GM04503 (cell line): ENCODE measurements at regions not wholly inside any gene's neighbourhood (a gene's known extent, or its start where the extent isn't known, plus 50 kb on each side); places are given as distances from the start of the nearest gene placed in this dataset.

ENCODE experiments used
- DNase-seq: peaks from one replicate; pipeline ENCODE4 v3.0.0-alpha.2; 2012; ENCODE audit warnings: low read depth

DNA sequence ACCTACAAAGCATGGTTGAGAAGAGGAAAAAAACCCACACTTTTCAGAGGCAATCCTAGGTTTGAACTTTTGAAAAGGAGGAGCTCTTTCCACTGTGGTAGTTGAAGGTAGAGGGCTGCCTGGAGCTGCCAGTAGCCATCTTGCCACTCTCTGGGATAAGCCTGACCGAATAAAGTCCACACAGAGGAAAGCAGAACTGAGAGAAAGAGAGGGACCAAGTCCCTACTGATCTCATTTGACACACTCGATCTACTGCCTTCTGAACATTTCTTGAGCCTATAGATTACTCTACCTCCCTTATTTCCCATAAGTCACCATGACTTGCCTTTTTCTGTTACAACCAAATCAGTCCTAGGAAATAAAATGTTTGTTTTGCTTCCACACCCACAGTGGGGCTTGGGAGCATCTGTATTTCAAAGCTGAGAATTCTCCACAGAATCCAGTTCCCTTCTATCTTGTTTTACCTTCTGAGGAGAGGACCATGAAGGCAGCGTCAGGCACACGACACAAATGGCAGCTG is 147.0 kb upstream of the PTPRK start:
- DNase-seq: no peak

GRCh38 chr6:128666405-128666804 is 146.0 kb upstream of the PTPRK start:
- no peak for DNase-seq

DNA sequence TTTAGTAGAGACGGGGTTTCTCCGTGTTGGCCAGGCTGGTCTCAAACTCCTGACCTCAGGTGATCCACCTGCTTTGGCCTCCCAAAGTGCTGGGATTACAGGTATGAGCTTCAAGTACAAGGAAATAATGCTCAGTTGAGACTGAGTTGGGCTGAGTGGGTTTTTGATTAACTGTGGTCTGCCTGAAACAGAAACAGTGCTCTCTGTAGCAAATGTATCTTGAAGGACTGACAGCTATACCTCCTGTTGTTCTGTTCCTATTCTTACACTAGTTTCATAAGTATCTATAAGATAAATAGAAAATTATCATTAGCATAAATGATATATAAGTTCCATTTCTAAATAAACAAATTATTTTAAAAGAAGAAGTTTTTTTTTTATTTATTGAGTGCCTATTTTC is 142.8 kb upstream of the PTPRK start:
- no peak for DNase-seq

- no peak for DNase-seq
These were observed 139.7 kb upstream of the PTPRK start for GRCh38 chr6:128659878-128660622.

GRCh38 chr6:128659276-128659675 is 138.9 kb upstream of the PTPRK start:
- DNase-seq: no peak

- no peak for DNase-seq
These were observed 136.8 kb upstream of the PTPRK start for GRCh38 chr6:128657181-128657580.

DNA sequence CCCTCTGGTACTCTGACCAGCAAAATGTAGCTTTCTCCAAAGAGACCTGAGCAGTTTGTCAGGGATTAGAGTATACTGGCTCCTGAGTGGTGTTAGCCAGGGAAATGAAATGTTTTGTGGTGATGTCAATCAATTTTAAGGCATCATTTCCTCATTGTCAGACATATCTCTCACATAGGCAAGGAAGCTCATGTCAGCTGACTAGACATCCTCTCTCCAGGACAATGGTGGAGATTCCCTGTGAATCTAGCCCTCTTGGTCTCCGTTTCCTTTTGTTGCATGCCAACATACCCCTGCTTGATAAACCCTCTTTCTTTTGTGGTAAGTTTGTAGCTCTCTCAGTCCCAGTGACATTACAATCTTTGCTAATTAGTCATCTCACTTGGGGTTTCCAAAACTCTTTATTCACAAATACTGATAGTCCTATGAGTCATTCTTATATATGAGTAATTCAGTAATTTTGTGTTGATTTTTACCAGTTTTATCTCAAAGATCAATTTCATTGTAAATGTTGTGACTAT is 135.6 kb upstream of the PTPRK start:
- DNase-seq: peak; percentile 82

- no peak for DNase-seq
These were observed 127.7 kb upstream of the PTPRK start for GRCh38 chr6:128648022-128648598.

DNA sequence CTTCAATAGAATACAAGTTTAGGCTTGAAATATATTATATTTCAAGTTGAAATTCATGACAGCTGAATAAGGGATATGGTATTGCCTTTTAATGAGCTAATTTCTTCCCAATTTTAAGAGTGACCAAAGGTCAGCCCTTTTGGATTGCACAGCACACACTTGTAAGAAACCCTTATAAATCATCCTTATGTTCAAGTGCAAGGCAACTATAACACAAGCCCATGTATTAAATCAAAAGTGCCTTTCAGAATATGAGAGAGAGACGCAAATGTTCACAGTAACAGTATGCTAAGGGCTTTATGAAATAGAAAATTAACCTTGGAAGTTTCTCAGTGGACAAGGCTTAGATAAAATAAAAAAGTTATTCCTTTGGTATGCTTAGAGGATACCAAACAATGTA is 121.7 kb upstream of the PTPRK start:
- DNase-seq: no peak

GRCh38 chr6:128641703-128642102 is 121.3 kb upstream of the PTPRK start:
- no peak for DNase-seq

GRCh38 chr6:128638817-128639216 is 118.4 kb upstream of the PTPRK start:
- DNase-seq: no peak

GRCh38 chr6:128635219-128635618 is 114.8 kb upstream of the PTPRK start:
- no peak for DNase-seq

- no peak for DNase-seq
These were observed 111.7 kb upstream of the PTPRK start for GRCh38 chr6:128632131-128632530.

DNA sequence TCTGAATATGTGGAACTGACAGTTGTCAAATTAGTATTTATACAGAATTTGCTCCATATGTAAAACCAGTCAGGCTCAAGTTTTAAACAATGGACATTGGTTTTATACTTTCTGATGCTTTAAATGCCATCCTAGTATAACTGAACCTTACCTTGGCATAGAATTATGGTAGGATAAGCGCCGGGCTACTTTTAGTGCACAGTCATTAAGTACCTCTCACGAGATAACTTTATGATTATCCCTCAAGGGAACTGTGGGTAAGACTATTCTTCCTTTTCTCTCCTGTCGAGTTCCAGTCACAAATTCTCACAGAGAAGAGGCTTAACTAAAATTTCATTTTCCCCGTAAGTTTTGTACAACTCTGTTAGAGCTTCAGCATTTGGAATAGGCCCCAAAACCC is 110.6 kb upstream of the PTPRK start:
- no peak for DNase-seq

DNA sequence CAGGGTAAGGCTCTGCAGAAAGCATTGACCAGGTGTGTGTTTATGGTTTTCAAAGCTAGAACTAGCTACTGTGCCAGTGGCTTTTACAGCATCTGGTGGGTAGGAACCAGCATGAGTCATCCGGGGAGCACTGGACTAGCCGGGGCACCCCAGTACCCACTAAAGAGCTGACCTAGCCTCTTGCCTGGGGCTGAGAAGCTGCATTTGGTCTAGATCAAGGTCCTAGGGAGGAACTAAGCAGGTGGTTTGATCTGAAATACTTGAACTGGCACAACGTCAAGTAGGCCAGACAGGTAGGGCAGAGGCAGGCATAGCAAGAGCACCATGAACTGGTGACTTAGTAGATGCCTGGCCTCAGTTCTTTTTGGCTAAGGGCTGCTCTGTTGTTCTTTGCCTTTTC is 109.8 kb upstream of the PTPRK start:
- DNase-seq: no peak

DNA sequence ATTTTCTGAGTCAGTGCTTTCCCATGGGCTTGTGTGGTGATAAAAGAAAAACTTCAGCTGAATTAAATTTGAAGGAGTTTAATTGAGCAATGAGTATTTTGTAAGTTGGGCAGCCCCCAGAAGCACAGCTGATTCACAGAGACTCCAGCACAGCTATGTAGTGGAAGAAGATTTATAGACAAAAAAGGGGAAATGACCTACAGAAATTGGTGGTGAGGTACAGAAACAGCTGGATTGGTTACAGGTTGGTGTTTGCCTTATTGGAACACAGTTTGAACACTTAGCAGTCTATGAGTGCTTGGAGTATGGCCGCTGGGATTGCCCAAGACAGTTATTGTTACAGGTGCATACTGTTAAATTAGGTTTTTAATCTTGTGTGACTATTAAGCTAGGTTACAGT is 96.9 kb upstream of the PTPRK start:
- DNase-seq: no peak

DNA sequence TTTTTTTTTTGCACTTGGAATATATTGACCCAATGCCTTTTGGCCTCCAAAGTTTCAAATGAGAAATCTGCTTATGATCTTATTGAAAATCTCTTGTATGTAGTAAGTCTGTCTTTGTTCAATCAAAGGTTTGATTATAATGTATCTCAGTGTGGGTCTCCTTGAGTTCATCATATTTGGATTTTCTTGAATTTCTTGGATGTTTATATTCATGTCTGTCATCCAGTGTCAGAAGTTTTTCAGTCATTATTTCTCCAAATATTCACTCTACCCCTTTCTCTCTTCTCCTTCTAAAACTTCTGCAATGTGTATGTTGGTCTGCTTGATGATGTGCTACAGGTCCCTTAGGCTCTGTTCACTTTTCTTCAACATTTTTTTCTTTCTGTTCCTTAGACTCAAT is 95.9 kb upstream of the PTPRK start:
- DNase-seq: no peak

- DNase-seq: no peak
These were observed 86.2 kb upstream of the PTPRK start for GRCh38 chr6:128606611-128607010.

GRCh38 chr6:128605961-128606360 is 85.6 kb upstream of the PTPRK start:
- DNase-seq: peak; percentile 31

DNA sequence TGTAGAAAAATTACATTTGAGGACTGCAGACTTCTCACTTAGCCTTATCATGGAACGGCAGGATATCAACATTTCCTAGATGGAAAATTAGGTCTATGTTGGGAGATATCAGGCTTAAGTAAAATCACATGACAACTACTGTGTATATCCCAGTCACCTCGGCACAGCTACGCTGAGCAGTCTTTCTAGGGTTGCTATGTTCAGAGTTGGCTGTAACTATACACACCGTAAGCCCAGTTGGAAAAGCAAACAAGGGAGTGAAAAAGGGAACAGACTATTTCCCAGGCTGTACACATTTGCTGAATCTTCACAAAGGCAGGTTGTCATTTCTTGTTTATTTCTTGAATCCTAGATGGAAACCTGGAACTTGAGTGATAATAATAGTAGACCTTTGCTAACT is 80.7 kb upstream of the PTPRK start:
- DNase-seq: no peak

DNA sequence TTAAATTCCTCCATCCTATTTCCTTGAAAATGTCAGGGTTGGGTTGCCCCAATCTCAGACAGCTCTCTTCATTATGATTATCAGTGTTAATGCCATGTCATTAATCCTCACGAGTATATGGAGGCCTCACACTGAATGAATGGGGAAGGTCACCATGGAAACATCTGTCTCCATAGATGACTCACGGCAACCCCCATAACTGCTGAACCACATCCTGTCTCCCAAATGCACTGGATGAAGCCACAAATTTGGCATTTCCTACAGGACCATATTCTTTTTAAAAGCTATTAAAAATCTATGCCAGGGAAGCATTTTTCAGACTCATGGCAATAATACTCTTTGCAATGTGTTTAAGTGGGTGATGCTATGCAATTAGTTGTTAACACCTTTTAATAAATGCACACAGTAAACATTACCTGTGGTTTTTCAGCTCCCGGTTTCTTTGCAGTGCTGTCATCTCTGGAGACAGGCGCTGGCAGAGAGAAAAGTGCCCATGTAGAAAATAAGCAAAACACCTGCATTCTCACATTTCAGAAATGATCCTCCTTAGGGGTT is 80.1 kb upstream of the PTPRK start:
- DNase-seq: peak; percentile 90

GRCh38 chr6:128599036-128599435 is 78.6 kb upstream of the PTPRK start:
- no peak for DNase-seq

DNA sequence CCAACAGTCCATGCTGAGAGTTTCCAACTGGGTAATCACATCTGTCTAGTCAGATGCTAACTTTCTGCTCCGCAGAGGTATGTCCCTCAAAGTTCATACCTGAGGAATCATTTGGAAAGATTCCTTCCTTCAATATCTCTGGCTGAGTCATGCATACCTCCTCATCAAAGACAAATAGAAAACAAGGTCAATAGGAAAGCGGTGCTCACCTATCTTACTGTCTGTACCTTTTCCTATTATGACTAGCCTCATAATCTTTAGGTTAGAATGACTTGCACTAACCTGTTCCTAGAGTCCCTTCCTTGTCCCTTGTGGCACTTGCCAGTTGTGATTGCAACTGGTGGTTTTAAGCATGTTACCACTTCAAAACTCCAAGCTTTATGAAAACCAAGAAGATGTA is 78.2 kb upstream of the PTPRK start:
- no peak for DNase-seq
